ENCODE measurements at regions not wholly inside any gene's neighbourhood (a gene's known extent, or its start where the extent isn't known, plus 50 kb on each side); places are given as distances from the start of the nearest gene placed in this dataset.

DNA sequence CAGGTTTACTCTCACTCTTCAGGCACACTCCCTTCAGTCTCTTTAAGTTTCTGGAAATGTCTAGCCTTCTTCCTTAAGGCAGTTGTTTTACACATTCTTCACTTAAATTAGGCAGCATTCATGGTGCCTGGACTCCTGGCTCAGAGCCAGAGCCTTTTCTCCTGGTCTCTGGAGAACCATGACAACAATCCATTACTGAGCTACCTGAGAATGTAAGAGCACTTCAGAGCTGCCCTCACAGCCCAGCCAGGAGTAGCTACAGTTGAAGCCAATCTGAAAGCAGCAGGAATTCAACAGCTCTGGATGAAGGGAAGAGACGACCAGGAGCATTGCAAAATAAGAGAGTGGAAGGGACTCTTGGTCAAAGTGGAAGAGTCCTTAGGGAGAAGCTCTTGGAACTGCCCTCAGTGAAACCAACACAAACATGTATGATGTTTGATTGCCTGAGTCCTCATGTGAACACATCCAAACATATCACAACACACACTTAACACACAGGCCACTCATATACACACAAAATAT is 416.8 kb upstream of the SPTLC3 start:
- DNase-seq, result no peak
- H3K27me3 ChIP-seq (ENCODE audit: insufficient read depth, low read length, poor library complexity), result no peaks in the 10 kb centered on the region
- no peak overlapping the region for H3K27ac ChIP-seq (ENCODE audit: low read length)
- no peaks in the 10 kb centered on the region for H3K36me3 ChIP-seq (ENCODE audit: insufficient read depth, low read length)
- no peak overlapping the region for H3K4me3 ChIP-seq (ENCODE audit: low read depth in 1 of 2, low read length in 2 of 2)
- no peak overlapping the region for H3K9ac ChIP-seq (ENCODE audit: low read depth, low read length)
- TF ChIP-seq, protein P1, sequence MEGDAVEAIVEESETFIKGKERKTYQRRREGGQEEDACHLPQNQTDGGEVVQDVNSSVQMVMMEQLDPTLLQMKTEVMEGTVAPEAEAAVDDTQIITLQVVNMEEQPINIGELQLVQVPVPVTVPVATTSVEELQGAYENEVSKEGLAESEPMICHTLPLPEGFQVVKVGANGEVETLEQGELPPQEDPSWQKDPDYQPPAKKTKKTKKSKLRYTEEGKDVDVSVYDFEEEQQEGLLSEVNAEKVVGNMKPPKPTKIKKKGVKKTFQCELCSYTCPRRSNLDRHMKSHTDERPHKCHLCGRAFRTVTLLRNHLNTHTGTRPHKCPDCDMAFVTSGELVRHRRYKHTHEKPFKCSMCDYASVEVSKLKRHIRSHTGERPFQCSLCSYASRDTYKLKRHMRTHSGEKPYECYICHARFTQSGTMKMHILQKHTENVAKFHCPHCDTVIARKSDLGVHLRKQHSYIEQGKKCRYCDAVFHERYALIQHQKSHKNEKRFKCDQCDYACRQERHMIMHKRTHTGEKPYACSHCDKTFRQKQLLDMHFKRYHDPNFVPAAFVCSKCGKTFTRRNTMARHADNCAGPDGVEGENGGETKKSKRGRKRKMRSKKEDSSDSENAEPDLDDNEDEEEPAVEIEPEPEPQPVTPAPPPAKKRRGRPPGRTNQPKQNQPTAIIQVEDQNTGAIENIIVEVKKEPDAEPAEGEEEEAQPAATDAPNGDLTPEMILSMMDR (IDR thresholded peaks at IDR 0.05; ENCODE audit: borderline replicate concordance, extremely low read depth, low read length, poor library complexity, severe bottlenecking), result no peak
- TF ChIP-seq EZH2 (IDR thresholded peaks at IDR 0.05; ENCODE audit: borderline replicate concordance, low read depth, low read length, severe bottlenecking), result no peak
- no peak overlapping the region for H2AFZ ChIP-seq (ENCODE audit: low read depth, low read length)
- H3K79me2 ChIP-seq (ENCODE audit: insufficient read depth, low read length), result no peaks in the 10 kb centered on the region
- H3K4me1 ChIP-seq (ENCODE audit: insufficient read depth, low read length), result no peaks in the 10 kb centered on the region
- H4K20me1 ChIP-seq (ENCODE audit: insufficient read depth, low read length), result no peaks in the 10 kb centered on the region
- no peaks in the 10 kb centered on the region for H3K9me3 ChIP-seq (ENCODE audit: insufficient read depth, low read length, severe bottlenecking)
- ATAC-seq (ENCODE audit: insufficient read depth, low read depth), result no peak
- no peak overlapping the region for H3K4me2 ChIP-seq (ENCODE audit: insufficient read depth, low read length)

DNA sequence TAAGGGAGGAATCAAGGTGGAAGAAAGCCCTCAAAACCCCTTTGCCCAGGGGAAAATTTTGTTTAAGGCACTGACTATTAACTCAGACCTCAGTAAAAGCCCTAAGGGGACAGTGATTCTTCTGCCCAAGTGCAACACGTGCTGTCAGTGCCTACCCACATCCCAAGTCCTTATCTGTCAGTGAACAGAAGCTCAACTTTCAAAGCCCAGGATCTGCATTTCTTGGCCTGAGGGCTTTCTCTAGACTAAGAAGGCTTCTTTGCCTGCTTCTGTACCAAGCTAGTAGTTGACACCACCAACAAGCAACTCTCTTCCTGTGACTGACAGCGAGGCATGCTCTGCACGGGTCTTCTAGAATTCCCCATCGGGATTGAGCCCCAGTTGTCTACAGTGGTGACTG is 416.0 kb upstream of the SPTLC3 start:
- H3K9ac ChIP-seq (ENCODE audit: low read depth, low read length), result no peak overlapping the region
- H3K9me3 ChIP-seq (ENCODE audit: insufficient read depth, low read length, severe bottlenecking), result no peaks in the 10 kb centered on the region
- no peaks in the 10 kb centered on the region for H3K36me3 ChIP-seq (ENCODE audit: insufficient read depth, low read length)
- H2AFZ ChIP-seq (ENCODE audit: low read depth, low read length), result no peak overlapping the region
- H3K4me2 ChIP-seq (ENCODE audit: insufficient read depth, low read length), result no peak overlapping the region
- no peaks in the 10 kb centered on the region for H4K20me1 ChIP-seq (ENCODE audit: insufficient read depth, low read length)
- H3K4me1 ChIP-seq (ENCODE audit: insufficient read depth, low read length), result no peaks in the 10 kb centered on the region
- no peak for TF ChIP-seq EZH2 (IDR thresholded peaks at IDR 0.05; ENCODE audit: borderline replicate concordance, low read depth, low read length, severe bottlenecking)
- TF ChIP-seq, protein P1 (IDR thresholded peaks at IDR 0.05; ENCODE audit: borderline replicate concordance, extremely low read depth, low read length, poor library complexity, severe bottlenecking), result no peak
- no peak for DNase-seq
- no peak overlapping the region for H3K27ac ChIP-seq (ENCODE audit: low read length)
- no peak overlapping the region for H3K4me3 ChIP-seq (ENCODE audit: low read depth in 1 of 2, low read length in 2 of 2)
- no peaks in the 10 kb centered on the region for H3K27me3 ChIP-seq (ENCODE audit: insufficient read depth, low read length, poor library complexity)
- no peaks in the 10 kb centered on the region for H3K79me2 ChIP-seq (ENCODE audit: insufficient read depth, low read length)
- ATAC-seq (ENCODE audit: insufficient read depth, low read depth), result no peak

DNA sequence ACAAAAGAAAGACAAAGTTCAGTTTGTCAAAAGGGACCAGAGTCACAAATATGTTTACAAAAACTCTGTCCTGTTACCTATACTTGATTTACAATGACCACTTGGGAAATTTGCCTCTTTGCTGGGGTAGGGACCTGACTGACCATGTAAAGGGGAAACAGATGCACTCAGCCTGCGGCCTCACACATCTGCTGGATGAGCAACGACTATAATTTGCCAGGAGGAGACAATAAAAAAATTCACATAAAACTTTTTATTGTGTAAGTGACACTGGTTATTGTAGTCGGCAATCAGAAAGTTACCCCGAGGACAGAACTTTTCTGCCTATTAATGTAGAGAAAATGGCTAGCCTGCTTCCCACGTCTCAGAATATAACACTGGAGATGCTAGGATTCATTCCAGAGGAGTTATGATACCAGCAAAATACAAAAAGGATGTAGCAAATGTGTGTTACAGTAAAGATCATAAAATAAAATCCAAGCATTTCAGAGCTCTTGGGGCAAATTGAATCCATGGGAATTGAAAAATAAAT is 415.4 kb upstream of the SPTLC3 start:
- Histone ChIP-seq H3K9ac (ENCODE audit: low read depth, low read length) (no peak overlapping the region), H3K4me2 (ENCODE audit: insufficient read depth, low read length) (no peak overlapping the region), H3K27ac (ENCODE audit: low read length) (no peak overlapping the region), H3K4me1 (ENCODE audit: insufficient read depth, low read length) (no peaks in the 10 kb centered on the region), H3K27me3 (ENCODE audit: insufficient read depth, low read length, poor library complexity) (no peaks in the 10 kb centered on the region), H2AFZ (ENCODE audit: low read depth, low read length) (no peak overlapping the region), H3K36me3 (ENCODE audit: insufficient read depth, low read length) (no peaks in the 10 kb centered on the region), H3K9me3 (ENCODE audit: insufficient read depth, low read length, severe bottlenecking) (no peaks in the 10 kb centered on the region), H3K79me2 (ENCODE audit: insufficient read depth, low read length) (no peaks in the 10 kb centered on the region), H3K4me3 (ENCODE audit: low read depth in 1 of 2, low read length in 2 of 2) (no peak overlapping the region), H4K20me1 (ENCODE audit: insufficient read depth, low read length) (no peaks in the 10 kb centered on the region)
- ATAC-seq (ENCODE audit: insufficient read depth, low read depth) (no peak), DNase-seq (no peak)
- TF ChIP-seq, protein P1 (IDR thresholded peaks at IDR 0.05; ENCODE audit: borderline replicate concordance, extremely low read depth, low read length, poor library complexity, severe bottlenecking), result no peak
- no peak for TF ChIP-seq EZH2 (IDR thresholded peaks at IDR 0.05; ENCODE audit: borderline replicate concordance, low read depth, low read length, severe bottlenecking)
